HG02981 (cell line): ENCODE measurements at regions not wholly inside any gene's neighbourhood (a gene's known extent, or its start where the extent isn't known, plus 50 kb on each side); places are given as distances from the start of the nearest gene placed in this dataset.
A peak's percentile ranks its signal among the peaks of the same experiment; 100 is the strongest.

Source experiments
- ATAC-seq: cut with Tn5 transposase; IDR thresholded peaks from one replicate; pipeline ENCODE4 v1.9.1; 2021; ENCODE audit warnings: mild to moderate bottlenecking, moderate library complexity; ENCODE audit not compliant: unreplicated experiment

GRCh38 chr10:128367807-128368206 lies 241.6 kb upstream of the MKI67 start:
- no peak for ATAC-seq

GRCh38 chr10:128369101-128369650 lies 243.0 kb upstream of the MKI67 start:
- ATAC-seq = no peak

- ATAC-seq = peak; percentile 91
Observed at GRCh38 chr10:128373071-128373749, 247.0 kb upstream of the MKI67 start.

- no peak for ATAC-seq
Observed at GRCh38 chr10:128373831-128374230, 247.6 kb upstream of the MKI67 start.

- ATAC-seq = no peak
Observed at GRCh38 chr10:128375171-128375570, 248.9 kb upstream of the MKI67 start.

- ATAC-seq = no peak
Observed at GRCh38 chr10:128377364-128377987, 251.3 kb upstream of the MKI67 start.

GRCh38 chr10:128377988-128378387 lies 251.8 kb upstream of the MKI67 start:
- no peak for ATAC-seq

- ATAC-seq = no peak
Observed at GRCh38 chr10:128380946-128381345, 254.7 kb upstream of the MKI67 start.

- no peak for ATAC-seq
Observed at GRCh38 chr10:128382225-128382624, 256.0 kb upstream of the MKI67 start.

- ATAC-seq = no peak
Observed at GRCh38 chr10:128384831-128385230, 258.6 kb upstream of the MKI67 start.

GRCh38 chr10:128386231-128386630 lies 260.0 kb upstream of the MKI67 start:
- ATAC-seq = no peak

GRCh38 chr10:128386816-128387604 lies 260.8 kb upstream of the MKI67 start:
- no peak for ATAC-seq

GRCh38 chr10:128390596-128390995 lies 264.4 kb upstream of the MKI67 start:
- ATAC-seq = no peak

- ATAC-seq = no peak
Observed at GRCh38 chr10:128393546-128393945, 267.3 kb upstream of the MKI67 start.

GRCh38 chr10:128398118-128398517 lies 271.9 kb upstream of the MKI67 start:
- ATAC-seq = no peak

- no peak for ATAC-seq
Observed at GRCh38 chr10:128398999-128399398, 272.8 kb upstream of the MKI67 start.

GRCh38 chr10:128400564-128400963 lies 274.3 kb upstream of the MKI67 start:
- no peak for ATAC-seq

GRCh38 chr10:128405450-128405849 lies 279.2 kb upstream of the MKI67 start:
- ATAC-seq = no peak

- ATAC-seq = no peak
Observed at GRCh38 chr10:128411643-128412042, 285.4 kb upstream of the MKI67 start.

- no peak for ATAC-seq
Observed at GRCh38 chr10:128414568-128414967, 288.3 kb upstream of the MKI67 start.

GRCh38 chr10:128416231-128416630 lies 290.0 kb upstream of the MKI67 start:
- no peak for ATAC-seq

GRCh38 chr10:128417826-128418225 lies 291.6 kb upstream of the MKI67 start:
- ATAC-seq = no peak
